SJSA1 (cell line): ENCODE measurements at regions not wholly inside any gene's neighbourhood (a gene's known extent, or its start where the extent isn't known, plus 50 kb on each side); places are given as distances from the start of the nearest gene placed in this dataset.

Experiments used
- DNase-seq, 2 experiments: peaks; one replicate each; pipeline ENCODE4 v3.0.0-alpha.2; 2015 to 2020; ENCODE audit warnings: low spot score in 2 of 2, low read depth in 1 of 2
- H3K27ac ChIP-seq: fragments of 250-450 bp; sonication (Bioruptor Pico); 2 replicates; pipeline ENCODE4 v1.5.1; 2020; ENCODE audit warnings: mild to moderate bottlenecking, moderate library complexity
- H3K27me3 ChIP-seq: fragments of 250-450 bp; sonication (Bioruptor Pico); replicated peaks from 2 replicates; pipeline ENCODE4 v1.5.1; 2020; ENCODE audit warnings: mild to moderate bottlenecking, moderate library complexity
- H3K36me3 ChIP-seq: fragments of 250-450 bp; sonication (Bioruptor Pico); 2 replicates; pipeline ENCODE4 v1.5.1; 2020; ENCODE audit warnings: mild to moderate bottlenecking
- H3K4me1 ChIP-seq: fragments of 250-450 bp; sonication (Bioruptor Pico); replicated peaks from 2 replicates; pipeline ENCODE4 v1.6.1; 2021; ENCODE audit warnings: mild to moderate bottlenecking
- H3K4me3 ChIP-seq: fragments of 250-450 bp; sonication (Bioruptor Pico); 2 replicates; pipeline ENCODE4 v1.5.1; 2020; ENCODE audit warnings: mild to moderate bottlenecking
- H3K9me3 ChIP-seq: fragments of 250-450 bp; sonication (Bioruptor Pico); replicated peaks from 2 replicates; pipeline ENCODE4 v1.5.1; 2020; ENCODE audit warnings: mild to moderate bottlenecking

GRCh38 chr16:73337373-73338296 lies 289.7 kb upstream of the ZFHX3 start:
- Histone ChIP-seq H3K27me3 (no peaks in the 10 kb centered on the region), H3K27ac (no peak overlapping the region), H3K9me3 (no peaks in the 10 kb centered on the region), H3K36me3 (no peaks in the 10 kb centered on the region), H3K4me3 (no peak overlapping the region), H3K4me1 (no peaks in the 10 kb centered on the region)
- no peak for DNase-seq

GRCh38 chr16:73329358-73330286 lies 281.7 kb upstream of the ZFHX3 start:
- H3K27ac ChIP-seq, result no peak overlapping the region
- H3K36me3 ChIP-seq, result no peaks in the 10 kb centered on the region
- no peak for DNase-seq
- H3K4me3 ChIP-seq, result no peak overlapping the region
- H3K4me1 ChIP-seq, result no peaks in the 10 kb centered on the region
- no peaks in the 10 kb centered on the region for H3K9me3 ChIP-seq
- no peaks in the 10 kb centered on the region for H3K27me3 ChIP-seq

GRCh38 chr16:73326770-73327470 lies 279.0 kb upstream of the ZFHX3 start:
- Histone ChIP-seq H3K27ac (no peak overlapping the region), H3K4me3 (no peak overlapping the region), H3K9me3 (no peaks in the 10 kb centered on the region), H3K4me1 (no peaks in the 10 kb centered on the region), H3K36me3 (no peaks in the 10 kb centered on the region), H3K27me3 (no peaks in the 10 kb centered on the region)
- no peak for DNase-seq

GRCh38 chr16:73326221-73326620 lies 278.3 kb upstream of the ZFHX3 start:
- H3K4me3 ChIP-seq, result no peak overlapping the region
- no peaks in the 10 kb centered on the region for H3K36me3 ChIP-seq
- no peak overlapping the region for H3K27ac ChIP-seq
- no peaks in the 10 kb centered on the region for H3K27me3 ChIP-seq
- H3K4me1 ChIP-seq, result no peaks in the 10 kb centered on the region
- no peak for DNase-seq
- no peaks in the 10 kb centered on the region for H3K9me3 ChIP-seq

- H3K27me3 ChIP-seq, result no peaks in the 10 kb centered on the region
- H3K9me3 ChIP-seq, result no peaks in the 10 kb centered on the region
- no peaks in the 10 kb centered on the region for H3K36me3 ChIP-seq
- H3K27ac ChIP-seq, result no peak overlapping the region
- DNase-seq, result no peak
- H3K4me3 ChIP-seq, result no peak overlapping the region
- no peaks in the 10 kb centered on the region for H3K4me1 ChIP-seq
Observed at GRCh38 chr16:73323880-73324279, 276.0 kb upstream of the ZFHX3 start.

GRCh38 chr16:73322856-73323255 lies 274.9 kb upstream of the ZFHX3 start:
- Histone ChIP-seq H3K4me1 (no peaks in the 10 kb centered on the region), H3K9me3 (no peaks in the 10 kb centered on the region), H3K36me3 (no peaks in the 10 kb centered on the region), H3K4me3 (no peak overlapping the region), H3K27ac (no peak overlapping the region), H3K27me3 (no peaks in the 10 kb centered on the region)
- DNase-seq, result no peak

- Histone ChIP-seq H3K4me3 (no peak overlapping the region), H3K27me3 (no peaks in the 10 kb centered on the region), H3K27ac (no peak overlapping the region), H3K4me1 (no peaks in the 10 kb centered on the region), H3K36me3 (no peaks in the 10 kb centered on the region), H3K9me3 (no peaks in the 10 kb centered on the region)
- DNase-seq, result no peak
Observed at GRCh38 chr16:73321853-73322252, 273.9 kb upstream of the ZFHX3 start.

- no peaks in the 10 kb centered on the region for H3K4me1 ChIP-seq
- no peak overlapping the region for H3K4me3 ChIP-seq
- H3K9me3 ChIP-seq, result no peaks in the 10 kb centered on the region
- H3K36me3 ChIP-seq, result no peaks in the 10 kb centered on the region
- no peak for DNase-seq
- H3K27me3 ChIP-seq, result no peaks in the 10 kb centered on the region
- H3K27ac ChIP-seq, result no peak overlapping the region
Observed at GRCh38 chr16:73319737-73320136, 271.8 kb upstream of the ZFHX3 start.

- Histone ChIP-seq H3K36me3 (no peaks in the 10 kb centered on the region), H3K4me1 (no peaks in the 10 kb centered on the region), H3K4me3 (no peak overlapping the region), H3K9me3 (no peaks in the 10 kb centered on the region), H3K27ac (no peak overlapping the region), H3K27me3 (no peaks in the 10 kb centered on the region)
- no peak for DNase-seq
Observed at GRCh38 chr16:73319261-73319660, 271.3 kb upstream of the ZFHX3 start.

- DNase-seq, result no peak
- no peak overlapping the region for H3K4me3 ChIP-seq
- H3K36me3 ChIP-seq, result no peaks in the 10 kb centered on the region
- no peaks in the 10 kb centered on the region for H3K9me3 ChIP-seq
- H3K4me1 ChIP-seq, result no peaks in the 10 kb centered on the region
- no peaks in the 10 kb centered on the region for H3K27me3 ChIP-seq
- no peak overlapping the region for H3K27ac ChIP-seq
Observed at GRCh38 chr16:73317321-73317857, 269.5 kb upstream of the ZFHX3 start.

GRCh38 chr16:73315645-73316044 lies 267.7 kb upstream of the ZFHX3 start:
- Histone ChIP-seq H3K9me3 (no peaks in the 10 kb centered on the region), H3K36me3 (no peaks in the 10 kb centered on the region), H3K27me3 (no peaks in the 10 kb centered on the region), H3K27ac (no peak overlapping the region), H3K4me1 (no peaks in the 10 kb centered on the region), H3K4me3 (no peak overlapping the region)
- DNase-seq, result no peak

GRCh38 chr16:73313950-73314349 lies 266.0 kb upstream of the ZFHX3 start:
- Histone ChIP-seq H3K36me3 (no peaks in the 10 kb centered on the region), H3K27ac (no peak overlapping the region), H3K4me1 (no peaks in the 10 kb centered on the region), H3K9me3 (no peaks in the 10 kb centered on the region), H3K27me3 (no peaks in the 10 kb centered on the region), H3K4me3 (no peak overlapping the region)
- DNase-seq, result no peak

- Histone ChIP-seq H3K4me3 (no peak overlapping the region), H3K27me3 (no peaks in the 10 kb centered on the region), H3K27ac (no peak overlapping the region), H3K9me3 (no peaks in the 10 kb centered on the region), H3K36me3 (no peaks in the 10 kb centered on the region), H3K4me1 (no peaks in the 10 kb centered on the region)
- DNase-seq, result no peak
Observed at GRCh38 chr16:73311857-73312723, 264.2 kb upstream of the ZFHX3 start.
